NCI-H345 treated with DMSO at 0.1 percent for 48 hours (cell line): ENCODE measurements at regions not wholly inside any gene's neighbourhood (a gene's known extent, or its start where the extent isn't known, plus 50 kb on each side); places are given as distances from the start of the nearest gene placed in this dataset.

Experiments
- DNase-seq: peaks from one replicate; lab custom pipeline; 2025; ENCODE audit not compliant: unreplicated experiment; lab: John Stamatoyannopoulos, UW

GRCh38 chr6:101294051-101294638 is 99.4 kb upstream of the GRIK2 start:
- no peak for DNase-seq

GRCh38 chr6:101294676-101295075 is 98.8 kb upstream of the GRIK2 start:
- DNase-seq, result no peak

GRCh38 chr6:101296169-101296960 is 97.1 kb upstream of the GRIK2 start:
- DNase-seq, result no peak

- no peak for DNase-seq
These were observed 90.9 kb upstream of the GRIK2 start for GRCh38 chr6:101302593-101302992.

GRCh38 chr6:101303495-101303894 is 90.0 kb upstream of the GRIK2 start:
- no peak for DNase-seq

GRCh38 chr6:101312652-101313051 is 80.9 kb upstream of the GRIK2 start:
- DNase-seq, result no peak

- DNase-seq, result no peak
These were observed 70.6 kb upstream of the GRIK2 start for GRCh38 chr6:101322921-101323320.

GRCh38 chr6:101326411-101326810 is 67.1 kb upstream of the GRIK2 start:
- DNase-seq, result no peak

- DNase-seq, result no peak
These were observed 51.6 kb upstream of the GRIK2 start for GRCh38 chr6:101341926-101342325.
